ENCODE measurements at regions not wholly inside any gene's neighbourhood (a gene's known extent, or its start where the extent isn't known, plus 50 kb on each side); places are given as distances from the start of the nearest gene placed in this dataset.
"Not testable (repeated sequence)": the region's sequence is repeated elsewhere in the genome, so short reads cannot be mapped to it uniquely, and the experiment has no call there.

- DNase-seq: not testable (repeated sequence)
Observed at GRCh38 chr18:4527826-4528225, 72.7 kb upstream of the DLGAP1 start.

GRCh38 chr18:4524096-4524495, 69.0 kb upstream of the DLGAP1 start:
- no peak for DNase-seq

DNA sequence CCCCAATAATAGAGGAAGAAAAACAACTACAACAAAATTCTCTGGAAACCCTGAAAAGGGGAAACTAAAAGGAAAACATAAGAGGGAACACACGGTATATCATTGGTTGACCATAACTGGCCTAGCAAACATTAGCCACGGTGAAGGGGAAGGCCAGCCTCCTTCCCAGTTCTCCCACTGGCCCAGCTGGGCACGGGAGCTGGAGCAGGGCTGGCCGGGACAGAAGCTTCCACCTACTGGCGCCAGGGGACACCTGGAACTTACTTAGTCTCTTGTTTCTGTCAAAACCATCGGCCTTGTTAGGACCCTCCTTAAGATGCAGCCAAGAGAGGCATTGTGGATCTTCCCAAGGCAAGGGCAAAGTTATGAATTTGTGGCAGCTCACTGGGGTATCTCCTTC, 56.1 kb upstream of the DLGAP1 start:
- DNase-seq: no peak

GRCh38 chr18:4510711-4511110, 55.6 kb upstream of the DLGAP1 start:
- DNase-seq: no peak

DNA sequence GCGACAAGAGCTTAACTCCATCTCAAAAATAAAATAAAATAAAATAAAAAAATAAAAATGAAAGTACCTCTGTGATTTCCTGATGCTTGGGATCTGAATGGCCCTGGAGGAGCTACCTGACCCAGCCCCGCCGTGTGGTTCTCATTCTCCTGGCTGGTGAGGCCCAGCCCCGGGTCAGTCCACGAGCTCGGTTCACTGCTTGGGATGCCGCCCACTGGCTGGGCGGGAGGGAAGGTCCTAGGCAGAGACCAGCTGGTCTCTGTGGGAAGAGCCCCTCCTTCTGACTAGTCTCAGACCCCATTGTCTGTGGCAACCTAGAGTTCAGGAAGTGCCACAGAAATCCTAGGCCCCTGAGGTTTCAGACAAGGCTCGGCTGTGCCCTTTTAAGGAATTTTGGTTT, 55.1 kb upstream of the DLGAP1 start:
- no peak for DNase-seq

Data from activated CD8-positive, alpha-beta memory T cell treated with anti-CD3 and anti-CD28 coated beads, Interleukin-2, amount 50 U/mL, for 48 hours (primary cell).